Uterus (tissue), 2 donors: ENCODE measurements at regions not wholly inside any gene's neighbourhood (a gene's known extent, or its start where the extent isn't known, plus 50 kb on each side); places are given as distances from the start of the nearest gene placed in this dataset.

Experiments
- POLR2A ChIP-seq, 2 donors: fragments of 450-650 bp; IDR thresholded peaks; one replicate each; pipeline ENCODE4 v1.6.1; 2016; ENCODE audit warnings: antibody characterized with exemption in 2 of 2, mild to moderate bottlenecking in 1 of 2, moderate library complexity in 1 of 2
- TF ChIP-seq, protein P1 (sequence below), 4 experiments: fragments of 200-600 bp in 2 of 4; fragments of 450-650 bp in 2 of 4; sonication (generic) in 2 of 4; IDR thresholded peaks; one replicate each; pipeline ENCODE4 v1.5.1; 2016 to 2019; ENCODE audit warnings: antibody characterized with exemption in 4 of 4, mild to moderate bottlenecking in 2 of 4, moderate library complexity in 1 of 4

DNA sequence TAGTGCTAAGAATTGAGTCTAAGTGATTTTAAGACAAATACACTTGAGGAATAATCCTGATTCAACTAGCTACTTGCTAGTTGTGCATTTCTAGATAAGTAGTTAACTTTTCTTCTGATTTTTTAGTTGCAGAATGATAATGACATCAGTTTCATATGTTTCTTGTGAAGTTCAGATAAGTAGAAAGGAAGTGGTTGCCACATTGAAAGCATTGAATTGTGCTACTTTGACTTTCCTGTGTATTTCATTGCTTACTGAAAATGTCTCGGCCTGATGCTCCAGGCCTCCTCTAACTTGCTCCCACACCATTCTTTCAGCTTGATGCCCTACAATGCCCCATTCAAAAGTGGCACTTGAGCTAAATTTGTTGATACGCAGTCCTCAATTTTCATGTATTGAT lies 980.0 kb downstream of the TMTC2 start:
- no peak for TF ChIP-seq POLR2A (IDR thresholded peaks at IDR 0.05)
- TF ChIP-seq, protein P1, sequence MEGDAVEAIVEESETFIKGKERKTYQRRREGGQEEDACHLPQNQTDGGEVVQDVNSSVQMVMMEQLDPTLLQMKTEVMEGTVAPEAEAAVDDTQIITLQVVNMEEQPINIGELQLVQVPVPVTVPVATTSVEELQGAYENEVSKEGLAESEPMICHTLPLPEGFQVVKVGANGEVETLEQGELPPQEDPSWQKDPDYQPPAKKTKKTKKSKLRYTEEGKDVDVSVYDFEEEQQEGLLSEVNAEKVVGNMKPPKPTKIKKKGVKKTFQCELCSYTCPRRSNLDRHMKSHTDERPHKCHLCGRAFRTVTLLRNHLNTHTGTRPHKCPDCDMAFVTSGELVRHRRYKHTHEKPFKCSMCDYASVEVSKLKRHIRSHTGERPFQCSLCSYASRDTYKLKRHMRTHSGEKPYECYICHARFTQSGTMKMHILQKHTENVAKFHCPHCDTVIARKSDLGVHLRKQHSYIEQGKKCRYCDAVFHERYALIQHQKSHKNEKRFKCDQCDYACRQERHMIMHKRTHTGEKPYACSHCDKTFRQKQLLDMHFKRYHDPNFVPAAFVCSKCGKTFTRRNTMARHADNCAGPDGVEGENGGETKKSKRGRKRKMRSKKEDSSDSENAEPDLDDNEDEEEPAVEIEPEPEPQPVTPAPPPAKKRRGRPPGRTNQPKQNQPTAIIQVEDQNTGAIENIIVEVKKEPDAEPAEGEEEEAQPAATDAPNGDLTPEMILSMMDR (IDR thresholded peaks at IDR 0.05), result no peak
